HepG2 (cell line): ENCODE measurements at regions not wholly inside any gene's neighbourhood (a gene's known extent, or its start where the extent isn't known, plus 50 kb on each side); places are given as distances from the start of the nearest gene placed in this dataset.

Experiments
- ATAC-seq: fragments of 200-7000 bp; cut with Tn5 transposase; 3 replicates; pipeline ENCODE4 v1.9.1; 2020; ENCODE audit warnings: mild to moderate bottlenecking, moderate library complexity
- BruUV-seq: library from RNA; stranded (reverse); fragments of 400-500 nt; replicated peaks from 2 replicates; lab custom pipeline; 2021; lab: Mats Ljungman, UMichigan
- CTCF ChIA-PET: fragments of 300-600 bp; formaldehyde crosslinking; extraction: SDS; loops from one replicate; lab custom pipeline; 2021; ENCODE audit warnings: low total read pairs, inconsistent platforms, low intra/inter-chr PET ratio; lab: Yijun Ruan, JAX
- POLR2A ChIA-PET: fragments of 350-600 bp; sonication (Branson Sonifier 250); formaldehyde crosslinking; loops from one replicate; lab custom pipeline; 2020; ENCODE audit warnings: antibody characterized with exemption, inconsistent platforms; lab: Yijun Ruan, JAX
- DNase-seq: peaks from one replicate; pipeline ENCODE4 v3.0.0-alpha.2; 2015; ENCODE audit warnings: low spot score
- FAIRE-seq: peaks from 3 replicates; lab custom pipeline; 2011; peaks lifted over from hg19 to GRCh38; lab: Jason Lieb, UNC
- H2AFZ ChIP-seq: one replicate; pipeline ENCODE4 v1.6.1; 2011; ENCODE audit warnings: low read length, inconsistent platforms
- H3K27ac ChIP-seq: fragments of 300-600 bp; 3 replicates; pipeline ENCODE4 v1.8.0; 2011; ENCODE audit warnings: mixed run types, mild to moderate bottlenecking, mixed read lengths, low read length, inconsistent platforms; ENCODE audit not compliant: insufficient read depth; ENCODE audit errors: extremely low read length
- H3K27me3 ChIP-seq, 2 experiments: fragments of 200-600 bp in 1 of 2; 2 replicates in 1 of 2; 3 replicates in 1 of 2; pipeline versions ENCODE4 v1.6.0 to v1.8.0; 2011; ENCODE audit warnings: low read length in 2 of 2, mild to moderate bottlenecking in 2 of 2, moderate library complexity in 2 of 2, inconsistent platforms in 1 of 2; ENCODE audit not compliant: insufficient read depth in 2 of 2, control insufficient read depth in 1 of 2
- H3K36me3 ChIP-seq, 2 experiments: fragments of 200-600 bp in 1 of 2; replicated peaks in 1 of 2; 2 replicates in 1 of 2; 3 replicates in 1 of 2; pipeline versions ENCODE4 v1.5.1 to v1.8.0; 2011; ENCODE audit warnings: low read length in 2 of 2, inconsistent platforms in 1 of 2; ENCODE audit not compliant: insufficient read depth in 2 of 2, control insufficient read depth in 1 of 2
- H3K4me1 ChIP-seq: 2 replicates; pipeline ENCODE4 v1.5.1; 2012; ENCODE audit warnings: low read length, inconsistent platforms; ENCODE audit not compliant: insufficient read depth
- H3K4me2 ChIP-seq: 2 replicates; pipeline ENCODE4 v1.6.0; 2011; ENCODE audit warnings: low read depth, low read length, inconsistent platforms
- H3K4me3 ChIP-seq, 3 experiments: fragments of 200-600 bp in 1 of 3; sonication (generic), shearing (Covaris generic) in 1 of 3; replicated peaks in 1 of 3; 2 replicates each; pipeline ENCODE4 v1.5.1; 2011 to 2016; ENCODE audit warnings: low read length in 3 of 3, inconsistent platforms in 2 of 3, low read depth in 2 of 3, mild to moderate bottlenecking in 2 of 3, control low read depth in 1 of 3, mixed read lengths in 1 of 3; ENCODE audit not compliant: insufficient read depth in 1 of 3
- H3K79me2 ChIP-seq: one replicate; pipeline ENCODE4 v1.6.1; 2011; ENCODE audit warnings: low read length, inconsistent platforms; ENCODE audit not compliant: insufficient read depth
- H3K9ac ChIP-seq: 2 replicates; pipeline ENCODE4 v1.6.0; 2011; ENCODE audit warnings: mild to moderate bottlenecking, low read depth, low read length, inconsistent platforms; ENCODE audit not compliant: insufficient read depth
- H3K9me3 ChIP-seq: 2 replicates; pipeline ENCODE4 v1.5.1; 2012; ENCODE audit warnings: mild to moderate bottlenecking, low read length
- H4K20me1 ChIP-seq: 2 replicates; pipeline ENCODE4 v1.6.0; 2011; ENCODE audit warnings: inconsistent platforms, mild to moderate bottlenecking, low read length, moderate library complexity; ENCODE audit not compliant: insufficient read depth
- ATAD3A ChIP-seq: sonication (generic); formaldehyde crosslinking; IDR thresholded peaks from 2 replicates; pipeline ENCODE4 v1.4.0; 2020; ENCODE audit warnings: missing genetic modification reagents
- HMG20B ChIP-seq: conservative IDR thresholded peaks from 2 replicates; pipeline ENCODE4 v1.6.1; 2016; ENCODE audit warnings: missing genetic modification reagents, missing compliant biosample characterization
- HNRNPUL1 ChIP-seq: fragments of 200-400 bp; formaldehyde crosslinking; IDR thresholded peaks from 2 replicates; pipeline ENCODE4 v1.6.1; 2017; ENCODE audit warnings: low read depth, mild to moderate bottlenecking, low read length, moderate library complexity
- NCOA1 ChIP-seq: sonication (generic); formaldehyde crosslinking; IDR thresholded peaks from 2 replicates; pipeline ENCODE4 v1.9.0; 2021; ENCODE audit warnings: missing genetic modification reagents
- SRSF4 ChIP-seq: fragments of 200-400 bp; formaldehyde crosslinking; IDR thresholded peaks from one replicate; pipeline ENCODE4 v1.6.1; 2018; ENCODE audit warnings: mild to moderate bottlenecking, low read depth, low read length, moderate library complexity; ENCODE audit not compliant: poor library complexity, severe bottlenecking
- ZFP41 ChIP-seq: sonication (generic); formaldehyde crosslinking; IDR thresholded peaks from 2 replicates; pipeline ENCODE4 v1.4.0; 2020; ENCODE audit warnings: mild to moderate bottlenecking, missing genetic modification reagents, borderline replicate concordance
- ZNF17 ChIP-seq: sonication (generic); formaldehyde crosslinking; IDR thresholded peaks from 2 replicates; pipeline ENCODE4 v1.5.0; 2020; ENCODE audit warnings: mild to moderate bottlenecking, missing genetic modification reagents
- ZNF737 ChIP-seq: sonication (generic); formaldehyde crosslinking; IDR thresholded peaks from 2 replicates; pipeline ENCODE4 v1.5.0; 2020; ENCODE audit warnings: missing genetic modification reagents, mild to moderate bottlenecking, borderline replicate concordance
- ZNF777 ChIP-seq: sonication (generic); formaldehyde crosslinking; IDR thresholded peaks from 2 replicates; pipeline ENCODE4 v1.4.0; 2020; ENCODE audit warnings: missing genetic modification reagents
- WGBS: methylation state at CpG from one replicate; pipeline ENCODE4 v1.1.6; 2017; ENCODE audit warnings: low lambda C conversion rate; 5-methylcytosine and 5-hydroxymethylcytosine counted together
- in situ Hi-C: cut with HindIII; loops from 2 replicates; pipeline ENCODE4 v1.10.0; 2017; ENCODE audit warnings: low pct_unique_long_range_greater_than_20kb; ENCODE audit not compliant: extremely low pct_ligation_motif_present
- intact Hi-C: fragments of 100-400 bp; cut with micrococcal nuclease; formaldehyde crosslinking; loops from one replicate; pipeline ENCODE4 v1.10.0; 2022; ENCODE audit not compliant: unreplicated experiment
- TF ChIP-seq, protein P1 (sequence below): sonication (generic); formaldehyde crosslinking; IDR thresholded peaks from 2 replicates; pipeline ENCODE4 v1.8.0; 2022; ENCODE audit warnings: mild to moderate bottlenecking, missing genetic modification reagents
- TF ChIP-seq, protein P2 (sequence below): conservative IDR thresholded peaks from 2 replicates; pipeline ENCODE4 v1.6.1; 2018; ENCODE audit warnings: missing genetic modification reagents
- TF ChIP-seq, protein P3 (sequence below): sonication (generic); formaldehyde crosslinking; IDR thresholded peaks from 2 replicates; pipeline ENCODE4 v1.4.0; 2020; ENCODE audit warnings: missing genetic modification reagents, borderline replicate concordance

DNA sequence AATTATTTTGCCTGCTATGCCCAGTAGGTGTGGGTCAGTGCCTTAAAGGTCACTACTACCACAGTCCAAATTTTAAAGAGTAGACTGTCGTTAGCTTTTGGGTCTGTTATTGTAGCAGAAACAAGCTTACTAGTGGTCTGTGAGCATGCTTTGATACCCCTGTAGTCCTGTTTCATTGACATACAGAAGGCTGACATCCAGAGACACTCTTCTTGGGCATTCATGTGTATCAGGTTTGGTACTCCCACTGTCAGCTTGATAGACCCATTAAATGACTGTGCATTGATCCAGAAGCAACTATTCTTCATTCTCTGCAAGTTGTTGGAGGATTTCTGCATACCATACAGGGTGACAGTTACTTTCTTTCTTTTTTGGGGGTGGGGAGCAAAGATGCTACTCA is 884.4 kb upstream of the CELF2 start:
- Histone ChIP-seq H4K20me1 (no peaks in the 10 kb centered on the region), H3K4me3 (no peak overlapping the region), H3K4me2 (no peak overlapping the region), H3K27ac (no peak overlapping the region), H3K27me3 (no peaks in the 10 kb centered on the region), H3K79me2 (no peaks in the 10 kb centered on the region), H3K36me3 (no peaks in the 10 kb centered on the region), H3K4me1 (no peaks in the 10 kb centered on the region), H3K9me3 (peaks cover 72% of the 10 kb centered on the region), H2AFZ (no peak overlapping the region), H3K9ac (no peak overlapping the region)
- FAIRE-seq: no peak
- in situ Hi-C loops (no loop called here), intact Hi-C loops (no loop called here)
- no TSS peak for BruUV-seq
- no peak for ATAC-seq
- 0% methylated on average over 1 of the region's 1 CpG for WGBS
- DNase-seq: no peak
- CTCF ChIA-PET: no interaction called here
- POLR2A ChIA-PET: no interaction called here
- TF ChIP-seq ZNF777: no peak
- TF ChIP-seq HNRNPUL1: no peak
- TF ChIP-seq, protein P1, sequence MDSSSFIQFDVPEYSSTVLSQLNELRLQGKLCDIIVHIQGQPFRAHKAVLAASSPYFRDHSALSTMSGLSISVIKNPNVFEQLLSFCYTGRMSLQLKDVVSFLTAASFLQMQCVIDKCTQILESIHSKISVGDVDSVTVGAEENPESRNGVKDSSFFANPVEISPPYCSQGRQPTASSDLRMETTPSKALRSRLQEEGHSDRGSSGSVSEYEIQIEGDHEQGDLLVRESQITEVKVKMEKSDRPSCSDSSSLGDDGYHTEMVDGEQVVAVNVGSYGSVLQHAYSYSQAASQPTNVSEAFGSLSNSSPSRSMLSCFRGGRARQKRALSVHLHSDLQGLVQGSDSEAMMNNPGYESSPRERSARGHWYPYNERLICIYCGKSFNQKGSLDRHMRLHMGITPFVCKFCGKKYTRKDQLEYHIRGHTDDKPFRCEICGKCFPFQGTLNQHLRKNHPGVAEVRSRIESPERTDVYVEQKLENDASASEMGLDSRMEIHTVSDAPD (CRISPR knock-in tag): no peak
- no peak for TF ChIP-seq ATAD3A (CRISPR knock-in tag)
- no peak for TF ChIP-seq NCOA1 (CRISPR knock-in tag)
- TF ChIP-seq, protein P2, sequence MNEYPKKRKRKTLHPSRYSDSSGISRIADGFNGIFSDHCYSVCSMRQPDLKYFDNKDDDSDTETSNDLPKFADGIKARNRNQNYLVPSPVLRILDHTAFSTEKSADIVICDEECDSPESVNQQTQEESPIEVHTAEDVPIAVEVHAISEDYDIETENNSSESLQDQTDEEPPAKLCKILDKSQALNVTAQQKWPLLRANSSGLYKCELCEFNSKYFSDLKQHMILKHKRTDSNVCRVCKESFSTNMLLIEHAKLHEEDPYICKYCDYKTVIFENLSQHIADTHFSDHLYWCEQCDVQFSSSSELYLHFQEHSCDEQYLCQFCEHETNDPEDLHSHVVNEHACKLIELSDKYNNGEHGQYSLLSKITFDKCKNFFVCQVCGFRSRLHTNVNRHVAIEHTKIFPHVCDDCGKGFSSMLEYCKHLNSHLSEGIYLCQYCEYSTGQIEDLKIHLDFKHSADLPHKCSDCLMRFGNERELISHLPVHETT (CRISPR knock-in tag): no peak
- TF ChIP-seq HMG20B (CRISPR knock-in tag): no peak
- TF ChIP-seq SRSF4: no peak
- TF ChIP-seq, protein P3, sequence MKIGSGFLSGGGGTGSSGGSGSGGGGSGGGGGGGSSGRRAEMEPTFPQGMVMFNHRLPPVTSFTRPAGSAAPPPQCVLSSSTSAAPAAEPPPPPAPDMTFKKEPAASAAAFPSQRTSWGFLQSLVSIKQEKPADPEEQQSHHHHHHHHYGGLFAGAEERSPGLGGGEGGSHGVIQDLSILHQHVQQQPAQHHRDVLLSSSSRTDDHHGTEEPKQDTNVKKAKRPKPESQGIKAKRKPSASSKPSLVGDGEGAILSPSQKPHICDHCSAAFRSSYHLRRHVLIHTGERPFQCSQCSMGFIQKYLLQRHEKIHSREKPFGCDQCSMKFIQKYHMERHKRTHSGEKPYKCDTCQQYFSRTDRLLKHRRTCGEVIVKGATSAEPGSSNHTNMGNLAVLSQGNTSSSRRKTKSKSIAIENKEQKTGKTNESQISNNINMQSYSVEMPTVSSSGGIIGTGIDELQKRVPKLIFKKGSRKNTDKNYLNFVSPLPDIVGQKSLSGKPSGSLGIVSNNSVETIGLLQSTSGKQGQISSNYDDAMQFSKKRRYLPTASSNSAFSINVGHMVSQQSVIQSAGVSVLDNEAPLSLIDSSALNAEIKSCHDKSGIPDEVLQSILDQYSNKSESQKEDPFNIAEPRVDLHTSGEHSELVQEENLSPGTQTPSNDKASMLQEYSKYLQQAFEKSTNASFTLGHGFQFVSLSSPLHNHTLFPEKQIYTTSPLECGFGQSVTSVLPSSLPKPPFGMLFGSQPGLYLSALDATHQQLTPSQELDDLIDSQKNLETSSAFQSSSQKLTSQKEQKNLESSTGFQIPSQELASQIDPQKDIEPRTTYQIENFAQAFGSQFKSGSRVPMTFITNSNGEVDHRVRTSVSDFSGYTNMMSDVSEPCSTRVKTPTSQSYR: no peak
- no peak for TF ChIP-seq ZNF737 (CRISPR knock-in tag)
- no peak for TF ChIP-seq ZNF17 (CRISPR knock-in tag)
- TF ChIP-seq ZFP41 (CRISPR knock-in tag): no peak
